Panc1 (cell line): ENCODE measurements at regions not wholly inside any gene's neighbourhood (a gene's known extent, or its start where the extent isn't known, plus 50 kb on each side); places are given as distances from the start of the nearest gene placed in this dataset.

Experiments
- ATAC-seq: fragments of 200-7000 bp; cut with Tn5 transposase; 2 replicates; pipeline ENCODE4 v1.9.1; 2020; ENCODE audit warnings: mild to moderate bottlenecking, moderate library complexity
- BruUV-seq: library from RNA; stranded (reverse); fragments of 400-500 nt; replicated peaks from 2 replicates; lab custom pipeline; 2021; lab: Mats Ljungman, UMichigan
- CTCF ChIA-PET: fragments of 300-600 bp; sonication (Branson Sonifier 250); formaldehyde crosslinking; loops from one replicate; lab custom pipeline; 2022; ENCODE audit warnings: antibody characterized with exemption; lab: Charles Lee
- POLR2A ChIA-PET: fragments of 300-600 bp; sonication (Branson Sonifier 250); formaldehyde crosslinking; loops from one replicate; lab custom pipeline; 2022; ENCODE audit warnings: antibody characterized with exemption; lab: Charles Lee
- DNase-seq: peaks from one replicate; pipeline ENCODE4 v3.0.0-alpha.2; 2010; ENCODE audit warnings: low read depth, low spot score
- H3K27ac ChIP-seq: 2 replicates; pipeline ENCODE4 v1.5.1; 2011; ENCODE audit warnings: mild to moderate bottlenecking, low read length, inconsistent platforms
- H3K27me3 ChIP-seq: fragments of 200-500 bp; sonication (Bioruptor generic); 2 replicates; pipeline ENCODE4 v1.6.0; 2014; ENCODE audit warnings: low read length, inconsistent platforms; ENCODE audit not compliant: control insufficient read depth, insufficient read depth
- H3K36me3 ChIP-seq: fragments of 200-500 bp; sonication (Bioruptor generic); 2 replicates; pipeline ENCODE4 v1.5.1; 2014; ENCODE audit warnings: inconsistent platforms, mild to moderate bottlenecking, low read length, moderate library complexity; ENCODE audit not compliant: control insufficient read depth, insufficient read depth
- H3K4me1 ChIP-seq: 2 replicates; pipeline ENCODE4 v1.5.1; 2011; ENCODE audit warnings: inconsistent platforms, mild to moderate bottlenecking, low read length, moderate library complexity; ENCODE audit not compliant: control insufficient read depth, insufficient read depth
- H3K4me3 ChIP-seq, 2 experiments: 2 replicates each; pipeline ENCODE4 v1.5.1; 2011 to 2012; ENCODE audit warnings: low read depth in 2 of 2, low read length in 2 of 2, mild to moderate bottlenecking in 2 of 2, inconsistent platforms in 1 of 2, moderate library complexity in 1 of 2
- H3K9me3 ChIP-seq: fragments of 200-500 bp; sonication (Bioruptor generic); 2 replicates; pipeline ENCODE4 v1.5.1; 2014; ENCODE audit warnings: low read depth, mild to moderate bottlenecking, inconsistent platforms, low read length, moderate library complexity; ENCODE audit not compliant: control insufficient read depth, insufficient read depth
- CTCF ChIP-seq: fragments of 450-650 bp; IDR thresholded peaks from 2 replicates; pipeline ENCODE4 v1.5.1; 2017; ENCODE audit warnings: mild to moderate bottlenecking
- POLR2AphosphoS5 ChIP-seq: IDR thresholded peaks from 2 replicates; pipeline ENCODE4 v1.6.1; 2012; ENCODE audit warnings: mild to moderate bottlenecking, low read depth, low read length, moderate library complexity
- REST ChIP-seq, 2 experiments: IDR thresholded peaks; 2 replicates each; pipeline ENCODE4 v1.6.1; 2011 to 2012; ENCODE audit warnings: low read depth in 2 of 2, control low read depth in 1 of 2, low read length in 1 of 2, mild to moderate bottlenecking in 1 of 2, moderate library complexity in 1 of 2; ENCODE audit not compliant: insufficient read depth in 1 of 2
- SIN3A ChIP-seq: IDR thresholded peaks from 2 replicates; pipeline ENCODE4 v1.6.1; 2012; ENCODE audit warnings: low read depth, mild to moderate bottlenecking, low read length, moderate library complexity, borderline replicate concordance; ENCODE audit not compliant: insufficient read depth
- TCF7L2 ChIP-seq: IDR thresholded peaks from 2 replicates; pipeline ENCODE4 v1.6.1; 2011; ENCODE audit warnings: mild to moderate bottlenecking, low read depth, low read length, inconsistent platforms
- in situ Hi-C: cut with HindIII; loops from 2 replicates; pipeline ENCODE4 v1.10.0; 2016; ENCODE audit warnings: low sequenced_read_pairs, low pct_unique_long_range_greater_than_20kb
- intact Hi-C: fragments of 100-400 bp; cut with micrococcal nuclease; formaldehyde crosslinking; loops from one replicate; pipeline ENCODE4 v1.10.0; 2022; ENCODE audit not compliant: unreplicated experiment

- Histone ChIP-seq H3K27ac (no peak overlapping the region), H3K9me3 (no peaks in the 10 kb centered on the region; the same call in 1 of the 2 replicates), H3K4me1 (no peaks in the 10 kb centered on the region), H3K36me3 (no peaks in the 10 kb centered on the region), H3K27me3 (no peaks in the 10 kb centered on the region), H3K4me3 (no peak overlapping the region)
- in situ Hi-C loops, result no loop called here
- ChIA-PET CTCF (no interaction called here), POLR2A (no interaction called here)
- no peak for DNase-seq
- intact Hi-C loops, result no loop called here
- ATAC-seq, result no peak
- TF ChIP-seq CTCF (no peak), SIN3A (no peak)
- no TSS peak for BruUV-seq
Measured at GRCh38 chr3:5540532-5540931, 353.0 kb downstream of the EDEM1 start.

- in situ Hi-C loops (no loop called here), intact Hi-C loops (no loop called here)
- H3K4me1 ChIP-seq, result no peaks in the 10 kb centered on the region
- no peaks in the 10 kb centered on the region for H3K36me3 ChIP-seq
- ATAC-seq (no peak), DNase-seq (no peak)
- ChIA-PET POLR2A (no interaction called here), CTCF (no interaction called here)
- TF ChIP-seq POLR2AphosphoS5 (no peak), SIN3A (no peak), TCF7L2 (no peak), REST (IDR thresholded peaks at IDR 0.05; ENCODE audit: insufficient read depth in 1 of 2, low read depth in 2 of 2, low read length in 1 of 2) (no peak), CTCF (no peak)
- H3K27me3 ChIP-seq, result no peaks in the 10 kb centered on the region
- no peak overlapping the region for H3K4me3 ChIP-seq
- H3K9me3 ChIP-seq, result no peaks in the 10 kb centered on the region; the same call in 1 of the 2 replicates
- no TSS peak for BruUV-seq
- no peak overlapping the region for H3K27ac ChIP-seq
Measured at GRCh38 chr3:5542472-5542871, 355.0 kb downstream of the EDEM1 start.
